Sigmoid colon (tissue), 4 donors: ENCODE measurements at regions not wholly inside any gene's neighbourhood (a gene's known extent, or its start where the extent isn't known, plus 50 kb on each side); places are given as distances from the start of the nearest gene placed in this dataset.

ENCODE experiments used
- EP300 ChIP-seq, 4 donors: sonication (generic); formaldehyde crosslinking; IDR thresholded peaks; one replicate each; pipeline ENCODE4 v1.6.1; 2017; ENCODE audit warnings: antibody characterized with exemption in 4 of 4
- POLR2AphosphoS5 ChIP-seq, 4 donors: sonication (generic); formaldehyde crosslinking; IDR thresholded peaks; one replicate each; pipeline ENCODE4 v1.6.1; 2017; ENCODE audit warnings: antibody characterized with exemption in 4 of 4
- TF ChIP-seq, protein P1 (sequence below), 4 experiments: fragments of 450-650 bp in 3 of 4; fragments of 200-600 bp in 1 of 4; IDR thresholded peaks; one replicate each; pipeline ENCODE4 v1.5.1; 2016 to 2019; ENCODE audit warnings: antibody characterized with exemption in 4 of 4, mild to moderate bottlenecking in 3 of 4, moderate library complexity in 2 of 4

DNA sequence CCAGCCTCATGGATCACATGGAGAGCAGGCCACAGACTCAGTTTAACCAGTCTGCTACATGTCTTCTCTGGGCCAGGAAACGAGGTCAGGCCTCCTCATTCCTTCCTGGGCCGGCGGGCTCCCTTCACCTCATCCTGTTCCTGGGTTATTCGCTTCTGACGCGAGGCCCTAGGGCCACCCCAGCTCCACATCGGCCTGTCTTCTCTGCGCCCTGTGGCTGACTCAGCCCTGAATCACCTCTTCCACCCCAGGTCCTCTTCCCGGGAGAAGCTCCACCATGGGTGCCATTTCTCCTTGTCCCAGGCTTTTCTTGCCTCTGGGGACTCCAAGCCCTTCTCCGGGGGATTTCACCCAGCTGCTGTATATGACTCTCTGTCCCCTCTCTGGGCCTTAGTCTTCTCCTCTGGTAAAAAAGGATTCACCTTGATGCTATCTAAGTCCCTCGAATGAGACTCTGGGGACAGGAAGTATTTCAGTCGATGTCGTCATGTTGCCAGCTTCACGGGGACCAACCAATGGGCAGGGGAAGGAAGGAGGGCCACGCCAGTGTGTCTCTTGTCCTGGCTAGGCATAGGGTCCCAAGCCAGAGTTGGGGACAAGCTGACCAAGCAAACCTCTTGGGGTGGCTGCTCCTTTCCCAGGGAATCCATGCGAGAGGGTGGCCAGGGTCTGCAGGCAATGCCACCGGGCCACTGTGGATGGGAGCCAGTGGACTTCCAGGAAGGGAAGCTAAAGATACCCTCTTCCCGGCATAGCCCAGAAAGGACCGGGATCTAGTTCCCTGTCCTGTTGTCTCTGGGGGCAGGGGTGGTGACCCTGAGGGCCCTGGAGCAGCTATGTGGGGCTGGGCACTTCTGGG, 58.7 kb downstream of the SOCS3 start:
- TF ChIP-seq, protein P1, sequence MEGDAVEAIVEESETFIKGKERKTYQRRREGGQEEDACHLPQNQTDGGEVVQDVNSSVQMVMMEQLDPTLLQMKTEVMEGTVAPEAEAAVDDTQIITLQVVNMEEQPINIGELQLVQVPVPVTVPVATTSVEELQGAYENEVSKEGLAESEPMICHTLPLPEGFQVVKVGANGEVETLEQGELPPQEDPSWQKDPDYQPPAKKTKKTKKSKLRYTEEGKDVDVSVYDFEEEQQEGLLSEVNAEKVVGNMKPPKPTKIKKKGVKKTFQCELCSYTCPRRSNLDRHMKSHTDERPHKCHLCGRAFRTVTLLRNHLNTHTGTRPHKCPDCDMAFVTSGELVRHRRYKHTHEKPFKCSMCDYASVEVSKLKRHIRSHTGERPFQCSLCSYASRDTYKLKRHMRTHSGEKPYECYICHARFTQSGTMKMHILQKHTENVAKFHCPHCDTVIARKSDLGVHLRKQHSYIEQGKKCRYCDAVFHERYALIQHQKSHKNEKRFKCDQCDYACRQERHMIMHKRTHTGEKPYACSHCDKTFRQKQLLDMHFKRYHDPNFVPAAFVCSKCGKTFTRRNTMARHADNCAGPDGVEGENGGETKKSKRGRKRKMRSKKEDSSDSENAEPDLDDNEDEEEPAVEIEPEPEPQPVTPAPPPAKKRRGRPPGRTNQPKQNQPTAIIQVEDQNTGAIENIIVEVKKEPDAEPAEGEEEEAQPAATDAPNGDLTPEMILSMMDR (IDR thresholded peaks at IDR 0.05): no peak
- no peak for TF ChIP-seq EP300 (IDR thresholded peaks at IDR 0.05)
- no peak for TF ChIP-seq POLR2AphosphoS5 (IDR thresholded peaks at IDR 0.05)
